ENCODE measurements at regions not wholly inside any gene's neighbourhood (a gene's known extent, or its start where the extent isn't known, plus 50 kb on each side); places are given as distances from the start of the nearest gene placed in this dataset.

DNA sequence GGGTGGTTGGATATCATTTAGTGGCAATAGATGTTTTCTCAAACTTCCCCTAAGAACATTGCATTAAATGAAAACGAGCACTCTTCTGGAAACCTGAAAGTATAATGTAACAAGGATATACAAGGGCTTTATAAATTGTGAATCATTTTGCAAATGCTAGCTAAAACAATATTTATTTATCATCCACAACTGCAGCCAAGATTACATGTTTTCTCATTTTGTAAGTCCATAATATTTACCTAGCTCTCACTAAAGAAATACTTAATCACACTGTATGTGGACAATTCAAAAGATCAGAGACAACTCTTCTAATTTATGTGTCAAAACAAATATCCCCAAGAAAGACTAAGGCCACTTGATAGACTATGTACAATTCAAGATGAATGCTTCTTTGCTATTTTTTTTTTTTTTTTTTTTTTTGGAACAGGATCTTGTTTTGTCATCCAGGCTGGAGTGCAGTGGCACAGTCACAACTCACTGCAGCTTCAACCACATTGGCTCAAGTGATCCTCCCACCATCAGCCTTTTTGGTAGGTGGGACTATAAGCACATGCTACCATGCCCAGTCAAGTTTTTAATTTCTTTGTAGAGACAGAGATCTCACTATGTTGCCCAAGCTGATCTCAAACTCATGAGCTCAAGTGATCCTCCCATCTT, 427.7 kb upstream of the THBS1 start:
- no peak for TF ChIP-seq EZH2phosphoT487 (IDR thresholded peaks at IDR 0.05; ENCODE audit: borderline replicate concordance, low read depth, low read length)
- TF ChIP-seq, protein P1, sequence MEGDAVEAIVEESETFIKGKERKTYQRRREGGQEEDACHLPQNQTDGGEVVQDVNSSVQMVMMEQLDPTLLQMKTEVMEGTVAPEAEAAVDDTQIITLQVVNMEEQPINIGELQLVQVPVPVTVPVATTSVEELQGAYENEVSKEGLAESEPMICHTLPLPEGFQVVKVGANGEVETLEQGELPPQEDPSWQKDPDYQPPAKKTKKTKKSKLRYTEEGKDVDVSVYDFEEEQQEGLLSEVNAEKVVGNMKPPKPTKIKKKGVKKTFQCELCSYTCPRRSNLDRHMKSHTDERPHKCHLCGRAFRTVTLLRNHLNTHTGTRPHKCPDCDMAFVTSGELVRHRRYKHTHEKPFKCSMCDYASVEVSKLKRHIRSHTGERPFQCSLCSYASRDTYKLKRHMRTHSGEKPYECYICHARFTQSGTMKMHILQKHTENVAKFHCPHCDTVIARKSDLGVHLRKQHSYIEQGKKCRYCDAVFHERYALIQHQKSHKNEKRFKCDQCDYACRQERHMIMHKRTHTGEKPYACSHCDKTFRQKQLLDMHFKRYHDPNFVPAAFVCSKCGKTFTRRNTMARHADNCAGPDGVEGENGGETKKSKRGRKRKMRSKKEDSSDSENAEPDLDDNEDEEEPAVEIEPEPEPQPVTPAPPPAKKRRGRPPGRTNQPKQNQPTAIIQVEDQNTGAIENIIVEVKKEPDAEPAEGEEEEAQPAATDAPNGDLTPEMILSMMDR (conservative IDR thresholded peaks at IDR 0.05; ENCODE audit: low read length), result no peak
- DNase-seq (ENCODE audit: low spot score), result no peak
- Histone ChIP-seq H3K9me3 (ENCODE audit: low read length) (no peaks in the 10 kb centered on the region), H2AFZ (ENCODE audit: low read length) (no peak overlapping the region), H3K4me2 (ENCODE audit: low read length) (no peak overlapping the region), H3K4me3 (ENCODE audit: low read depth, low read length, poor library complexity, severe bottlenecking) (no peak overlapping the region), H3K27ac (ENCODE audit: low read depth, low read length, poor library complexity, severe bottlenecking) (no peak overlapping the region), H3K9me2 (ENCODE audit: insufficient read depth, low read length) (no peaks in the 10 kb centered on the region), H3K4me1 (ENCODE audit: insufficient read depth, low read length, poor library complexity, severe bottlenecking) (no peaks in the 10 kb centered on the region), H3K36me3 (ENCODE audit: insufficient read depth, low read length) (no peaks in the 10 kb centered on the region), H4K20me1 (ENCODE audit: insufficient read depth, low read length) (no peaks in the 10 kb centered on the region), H3K79me2 (ENCODE audit: insufficient read depth, low read depth, low read length) (no peaks in the 10 kb centered on the region)
- ChIA-PET CTCF (ENCODE audit: unreplicated experiment) (no interaction called here), POLR2A (interaction anchor here (1.0 kb wide), 1 partner anchor 8 kb away, joined by 3 read pairs; no protein-coding TSS in a partner anchor)
- no TSS peak for BruUV-seq (replicated peaks)
- intact Hi-C loops (cut with micrococcal nuclease; ENCODE audit: unreplicated experiment), result no loop called here

DNA sequence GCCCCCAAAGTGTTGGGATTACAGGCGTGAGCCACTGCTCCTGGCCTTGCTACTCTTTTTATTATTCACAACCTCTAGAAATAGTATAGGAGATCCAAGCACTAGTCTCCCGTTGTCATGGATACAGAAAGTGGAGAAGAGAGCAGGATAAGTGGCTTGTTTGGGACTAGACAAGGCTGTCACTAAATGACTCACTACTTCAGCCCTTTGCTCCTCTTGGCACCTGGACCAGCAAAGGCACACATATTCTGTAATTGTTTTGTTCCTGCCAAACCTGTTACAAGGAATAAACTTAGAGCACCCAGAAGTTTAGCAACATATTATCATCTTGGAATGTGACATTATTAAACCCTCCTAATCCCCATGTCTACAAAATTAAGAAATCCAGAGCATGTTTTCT, 427.2 kb upstream of the THBS1 start:
- H3K4me2 ChIP-seq (ENCODE audit: low read length), result no peak overlapping the region
- H3K79me2 ChIP-seq (ENCODE audit: insufficient read depth, low read depth, low read length), result no peaks in the 10 kb centered on the region
- BruUV-seq (replicated peaks), result no TSS peak
- H3K36me3 ChIP-seq (ENCODE audit: insufficient read depth, low read length), result no peaks in the 10 kb centered on the region
- no peak for DNase-seq (ENCODE audit: low spot score)
- H2AFZ ChIP-seq (ENCODE audit: low read length), result no peak overlapping the region
- H3K4me3 ChIP-seq (ENCODE audit: low read depth, low read length, poor library complexity, severe bottlenecking), result no peak overlapping the region
- no peaks in the 10 kb centered on the region for H3K9me2 ChIP-seq (ENCODE audit: insufficient read depth, low read length)
- TF ChIP-seq, protein P1 (conservative IDR thresholded peaks at IDR 0.05; ENCODE audit: low read length), result no peak
- TF ChIP-seq EZH2phosphoT487 (IDR thresholded peaks at IDR 0.05; ENCODE audit: borderline replicate concordance, low read depth, low read length), result no peak
- ChIA-PET CTCF (ENCODE audit: unreplicated experiment) (no interaction called here), POLR2A (interaction anchor here (1.0 kb wide), 1 partner anchor 8 kb away, joined by 3 read pairs; no protein-coding TSS in a partner anchor)
- intact Hi-C loops (cut with micrococcal nuclease; ENCODE audit: unreplicated experiment), result no loop called here
- H4K20me1 ChIP-seq (ENCODE audit: insufficient read depth, low read length), result no peaks in the 10 kb centered on the region
- H3K9me3 ChIP-seq (ENCODE audit: low read length), result no peaks in the 10 kb centered on the region
- H3K27ac ChIP-seq (ENCODE audit: low read depth, low read length, poor library complexity, severe bottlenecking), result no peak overlapping the region
- no peaks in the 10 kb centered on the region for H3K4me1 ChIP-seq (ENCODE audit: insufficient read depth, low read length, poor library complexity, severe bottlenecking)

DNA sequence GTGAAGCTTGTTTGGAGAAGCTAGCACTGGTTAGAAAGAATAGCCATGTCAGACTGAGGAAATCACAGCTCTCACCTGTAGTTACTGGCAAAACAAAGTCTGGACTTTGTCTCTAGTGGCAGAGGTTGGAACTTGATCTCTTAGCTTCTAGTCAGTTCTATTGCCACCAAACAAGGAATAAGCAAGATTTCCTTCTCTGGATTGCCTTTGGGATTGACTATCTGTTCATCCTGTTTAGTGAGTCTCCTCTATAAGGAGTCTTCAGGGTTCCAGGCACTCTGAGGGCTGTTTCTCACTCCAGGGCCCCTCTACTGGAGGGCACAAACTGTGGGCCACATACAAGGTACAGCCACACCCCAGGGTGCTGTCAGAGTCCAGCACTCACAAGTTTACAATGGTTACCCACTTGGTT, 426.6 kb upstream of the THBS1 start:
- Histone ChIP-seq H2AFZ (ENCODE audit: low read length) (no peak overlapping the region), H3K79me2 (ENCODE audit: insufficient read depth, low read depth, low read length) (no peaks in the 10 kb centered on the region), H3K27ac (ENCODE audit: low read depth, low read length, poor library complexity, severe bottlenecking) (no peak overlapping the region), H3K4me2 (ENCODE audit: low read length) (no peak overlapping the region), H3K9me2 (ENCODE audit: insufficient read depth, low read length) (no peaks in the 10 kb centered on the region), H3K4me3 (ENCODE audit: low read depth, low read length, poor library complexity, severe bottlenecking) (no peak overlapping the region), H4K20me1 (ENCODE audit: insufficient read depth, low read length) (no peaks in the 10 kb centered on the region), H3K36me3 (ENCODE audit: insufficient read depth, low read length) (no peaks in the 10 kb centered on the region), H3K9me3 (ENCODE audit: low read length) (no peaks in the 10 kb centered on the region), H3K4me1 (ENCODE audit: insufficient read depth, low read length, poor library complexity, severe bottlenecking) (no peaks in the 10 kb centered on the region)
- no peak for DNase-seq (ENCODE audit: low spot score)
- TF ChIP-seq, protein P1 (conservative IDR thresholded peaks at IDR 0.05; ENCODE audit: low read length), result no peak
- no peak for TF ChIP-seq EZH2phosphoT487 (IDR thresholded peaks at IDR 0.05; ENCODE audit: borderline replicate concordance, low read depth, low read length)
- BruUV-seq (replicated peaks), result no TSS peak
- ChIA-PET CTCF (ENCODE audit: unreplicated experiment) (no interaction called here), POLR2A (no interaction called here)
- intact Hi-C loops (cut with micrococcal nuclease; ENCODE audit: unreplicated experiment), result no loop called here

Measured in OCI-LY7 (cell line).